HepG2 (cell line): ENCODE measurements at regions not wholly inside any gene's neighbourhood (a gene's known extent, or its start where the extent isn't known, plus 50 kb on each side); places are given as distances from the start of the nearest gene placed in this dataset.

Source experiments
- ATAC-seq: fragments of 200-7000 bp; cut with Tn5 transposase; 3 replicates; pipeline ENCODE4 v1.9.1; 2020; ENCODE audit warnings: mild to moderate bottlenecking, moderate library complexity
- BruUV-seq: library from RNA; stranded (reverse); fragments of 400-500 nt; replicated peaks from 2 replicates; lab custom pipeline; 2021; lab: Mats Ljungman, UMichigan
- CTCF ChIA-PET: fragments of 300-600 bp; formaldehyde crosslinking; extraction: SDS; loops from one replicate; lab custom pipeline; 2021; ENCODE audit warnings: low total read pairs, inconsistent platforms, low intra/inter-chr PET ratio; lab: Yijun Ruan, JAX
- POLR2A ChIA-PET: fragments of 350-600 bp; sonication (Branson Sonifier 250); formaldehyde crosslinking; loops from one replicate; lab custom pipeline; 2020; ENCODE audit warnings: antibody characterized with exemption, inconsistent platforms; lab: Yijun Ruan, JAX
- DNase-seq: peaks from one replicate; pipeline ENCODE4 v3.0.0-alpha.2; 2015; ENCODE audit warnings: low spot score
- FAIRE-seq: peaks from 3 replicates; lab custom pipeline; 2011; peaks lifted over from hg19 to GRCh38; lab: Jason Lieb, UNC
- H2AFZ ChIP-seq: one replicate; pipeline ENCODE4 v1.6.1; 2011; ENCODE audit warnings: low read length, inconsistent platforms
- H3K27ac ChIP-seq: fragments of 300-600 bp; 3 replicates; pipeline ENCODE4 v1.8.0; 2011; ENCODE audit warnings: mixed run types, mild to moderate bottlenecking, mixed read lengths, low read length, inconsistent platforms; ENCODE audit not compliant: insufficient read depth; ENCODE audit errors: extremely low read length
- H3K27me3 ChIP-seq, 2 experiments: fragments of 200-600 bp in 1 of 2; 2 replicates in 1 of 2; 3 replicates in 1 of 2; pipeline versions ENCODE4 v1.6.0 to v1.8.0; 2011; ENCODE audit warnings: low read length in 2 of 2, mild to moderate bottlenecking in 2 of 2, moderate library complexity in 2 of 2, inconsistent platforms in 1 of 2; ENCODE audit not compliant: insufficient read depth in 2 of 2, control insufficient read depth in 1 of 2
- H3K36me3 ChIP-seq, 2 experiments: fragments of 200-600 bp in 1 of 2; replicated peaks in 1 of 2; 2 replicates in 1 of 2; 3 replicates in 1 of 2; pipeline versions ENCODE4 v1.5.1 to v1.8.0; 2011; ENCODE audit warnings: low read length in 2 of 2, inconsistent platforms in 1 of 2; ENCODE audit not compliant: insufficient read depth in 2 of 2, control insufficient read depth in 1 of 2
- H3K4me1 ChIP-seq: 2 replicates; pipeline ENCODE4 v1.5.1; 2012; ENCODE audit warnings: low read length, inconsistent platforms; ENCODE audit not compliant: insufficient read depth
- H3K4me2 ChIP-seq: 2 replicates; pipeline ENCODE4 v1.6.0; 2011; ENCODE audit warnings: low read depth, low read length, inconsistent platforms
- H3K4me3 ChIP-seq, 3 experiments: fragments of 200-600 bp in 1 of 3; sonication (generic), shearing (Covaris generic) in 1 of 3; replicated peaks in 1 of 3; 2 replicates each; pipeline ENCODE4 v1.5.1; 2011 to 2016; ENCODE audit warnings: low read length in 3 of 3, inconsistent platforms in 2 of 3, low read depth in 2 of 3, mild to moderate bottlenecking in 2 of 3, control low read depth in 1 of 3, mixed read lengths in 1 of 3; ENCODE audit not compliant: insufficient read depth in 1 of 3
- H3K79me2 ChIP-seq: one replicate; pipeline ENCODE4 v1.6.1; 2011; ENCODE audit warnings: low read length, inconsistent platforms; ENCODE audit not compliant: insufficient read depth
- H3K9ac ChIP-seq: 2 replicates; pipeline ENCODE4 v1.6.0; 2011; ENCODE audit warnings: mild to moderate bottlenecking, low read depth, low read length, inconsistent platforms; ENCODE audit not compliant: insufficient read depth
- H3K9me3 ChIP-seq: 2 replicates; pipeline ENCODE4 v1.5.1; 2012; ENCODE audit warnings: mild to moderate bottlenecking, low read length
- H4K20me1 ChIP-seq: 2 replicates; pipeline ENCODE4 v1.6.0; 2011; ENCODE audit warnings: inconsistent platforms, mild to moderate bottlenecking, low read length, moderate library complexity; ENCODE audit not compliant: insufficient read depth
- CEBPG ChIP-seq: IDR thresholded peaks from 2 replicates; pipeline ENCODE4 v1.6.1; 2016
- CENPT ChIP-seq: sonication (generic); formaldehyde crosslinking; IDR thresholded peaks from 2 replicates; pipeline ENCODE4 v1.8.0; 2022; ENCODE audit warnings: low read depth, mild to moderate bottlenecking, moderate library complexity, missing genetic modification reagents
- HNRNPK ChIP-seq: fragments of 200-400 bp; formaldehyde crosslinking; IDR thresholded peaks from 2 replicates; pipeline ENCODE4 v1.6.1; 2018; ENCODE audit warnings: low read length, low read depth, moderate library complexity, mild to moderate bottlenecking; ENCODE audit not compliant: poor library complexity, severe bottlenecking
- HOXA3 ChIP-seq: sonication (generic); formaldehyde crosslinking; IDR thresholded peaks from 2 replicates; pipeline ENCODE4 v1.5.0; 2020; ENCODE audit warnings: missing genetic modification reagents
- MIXL1 ChIP-seq: IDR thresholded peaks from 2 replicates; pipeline ENCODE4 v1.6.1; 2016
- NCOA5 ChIP-seq: sonication (generic); formaldehyde crosslinking; IDR thresholded peaks from 2 replicates; pipeline ENCODE4 v1.4.0; 2020; ENCODE audit warnings: missing genetic modification reagents
- NCOR1 ChIP-seq: fragments of 200-600 bp; sonication (generic); IDR thresholded peaks from 2 replicates; pipeline ENCODE4 v1.7.0; 2017; ENCODE audit warnings: antibody characterized with exemption, low read length, borderline replicate concordance
- POGZ ChIP-seq: sonication (generic); formaldehyde crosslinking; IDR thresholded peaks from 2 replicates; pipeline ENCODE4 v1.4.0; 2020; ENCODE audit warnings: mild to moderate bottlenecking, missing genetic modification reagents
- RAD21 ChIP-seq: fragments of 450-650 bp; formaldehyde crosslinking; IDR thresholded peaks from 2 replicates; pipeline ENCODE4 v1.5.0; 2020; ENCODE audit warnings: mild to moderate bottlenecking
- SMC3 ChIP-seq: IDR thresholded peaks from 2 replicates; pipeline ENCODE4 v1.6.1; 2011; ENCODE audit warnings: low read length, improper control_type of control experiment
- STAG1 ChIP-seq: sonication (generic); formaldehyde crosslinking; IDR thresholded peaks from 2 replicates; pipeline ENCODE4 v1.4.0; 2020; ENCODE audit warnings: missing genetic modification reagents
- ZBTB7B ChIP-seq: sonication (generic); formaldehyde crosslinking; IDR thresholded peaks from 2 replicates; pipeline ENCODE4 v1.4.0; 2020; ENCODE audit warnings: missing genetic modification reagents
- ZNF138 ChIP-seq: sonication (generic); formaldehyde crosslinking; IDR thresholded peaks from 2 replicates; pipeline ENCODE4 v1.5.0; 2020; ENCODE audit warnings: mild to moderate bottlenecking, low read depth, missing genetic modification reagents
- ZNF562 ChIP-seq: sonication (generic); formaldehyde crosslinking; IDR thresholded peaks from 2 replicates; pipeline ENCODE4 v1.8.0; 2022; ENCODE audit warnings: missing genetic modification reagents, borderline replicate concordance
- ZSCAN25 ChIP-seq: sonication (generic); formaldehyde crosslinking; IDR thresholded peaks from 2 replicates; pipeline ENCODE4 v1.8.0; 2022; ENCODE audit warnings: mild to moderate bottlenecking, missing genetic modification reagents
- WGBS: methylation state at CpG from one replicate; pipeline ENCODE4 v1.1.6; 2017; ENCODE audit warnings: low lambda C conversion rate; 5-methylcytosine and 5-hydroxymethylcytosine counted together
- in situ Hi-C: cut with HindIII; loops from 2 replicates; pipeline ENCODE4 v1.10.0; 2017; ENCODE audit warnings: low pct_unique_long_range_greater_than_20kb; ENCODE audit not compliant: extremely low pct_ligation_motif_present
- intact Hi-C: fragments of 100-400 bp; cut with micrococcal nuclease; formaldehyde crosslinking; loops from one replicate; pipeline ENCODE4 v1.10.0; 2022; ENCODE audit not compliant: unreplicated experiment
- TF ChIP-seq, protein P1 (sequence below): sonication (generic); formaldehyde crosslinking; IDR thresholded peaks from 2 replicates; pipeline ENCODE4 v1.5.0; 2020; ENCODE audit warnings: mild to moderate bottlenecking, missing genetic modification reagents, moderate library complexity
- TF ChIP-seq, protein P2 (sequence below): IDR thresholded peaks from 2 replicates; pipeline ENCODE4 v1.6.1; 2018; ENCODE audit warnings: missing genetic modification reagents, mild to moderate bottlenecking, missing compliant biosample characterization

DNA sequence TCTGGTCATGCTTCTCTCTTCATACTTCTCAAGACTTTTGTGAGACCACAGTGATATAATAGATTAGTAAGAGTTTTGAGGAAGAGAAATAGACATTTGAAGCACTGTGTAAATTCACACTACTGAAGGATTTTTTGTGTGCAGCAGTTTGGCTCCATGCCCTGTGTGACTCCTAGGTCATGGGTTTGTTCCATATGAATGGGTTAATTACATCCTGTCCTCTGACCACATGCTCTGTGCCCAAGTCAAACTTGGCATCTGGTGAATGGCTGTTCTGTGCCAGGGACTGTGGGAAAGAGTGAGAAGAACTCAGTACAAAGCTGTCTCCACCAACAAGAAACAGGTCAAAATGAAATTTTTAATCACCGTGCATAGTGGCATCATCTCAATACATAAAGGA, 304.0 kb downstream of the LNPK start:
- peaks cover 0 to 2% of the 10 kb centered on the region in 2 experiments; a peak in 2 of 5 replicates for H3K36me3 ChIP-seq
- no peak overlapping the region for H3K9ac ChIP-seq
- intact Hi-C loops, result no loop called here
- FAIRE-seq (no peak), ATAC-seq (no peak), DNase-seq (no peak)
- H4K20me1 ChIP-seq, result no peaks in the 10 kb centered on the region
- WGBS, result 74% methylated on average over 1 of the region's 1 CpG
- ChIA-PET POLR2A (no interaction called here), CTCF (no interaction called here)
- H3K9me3 ChIP-seq, result no peaks in the 10 kb centered on the region
- no peaks in the 10 kb centered on the region for H3K79me2 ChIP-seq
- in situ Hi-C loops, result loop anchor here (25.0 kb wide), 1 partner anchor 964 kb away; no protein-coding TSS in a partner anchor
- H3K27ac ChIP-seq, result no peak overlapping the region
- TF ChIP-seq ZNF562 (CRISPR knock-in tag) (no peak), HNRNPK (peak; percentile 13)
- TF ChIP-seq, all 625 proteins: peak for 1
- Histone ChIP-seq H3K4me2 (no peak overlapping the region), H3K4me3 (no peak overlapping the region), H2AFZ (no peak overlapping the region), H3K4me1 (no peaks in the 10 kb centered on the region), H3K27me3 (no peaks in the 10 kb centered on the region)
- no TSS peak for BruUV-seq

DNA sequence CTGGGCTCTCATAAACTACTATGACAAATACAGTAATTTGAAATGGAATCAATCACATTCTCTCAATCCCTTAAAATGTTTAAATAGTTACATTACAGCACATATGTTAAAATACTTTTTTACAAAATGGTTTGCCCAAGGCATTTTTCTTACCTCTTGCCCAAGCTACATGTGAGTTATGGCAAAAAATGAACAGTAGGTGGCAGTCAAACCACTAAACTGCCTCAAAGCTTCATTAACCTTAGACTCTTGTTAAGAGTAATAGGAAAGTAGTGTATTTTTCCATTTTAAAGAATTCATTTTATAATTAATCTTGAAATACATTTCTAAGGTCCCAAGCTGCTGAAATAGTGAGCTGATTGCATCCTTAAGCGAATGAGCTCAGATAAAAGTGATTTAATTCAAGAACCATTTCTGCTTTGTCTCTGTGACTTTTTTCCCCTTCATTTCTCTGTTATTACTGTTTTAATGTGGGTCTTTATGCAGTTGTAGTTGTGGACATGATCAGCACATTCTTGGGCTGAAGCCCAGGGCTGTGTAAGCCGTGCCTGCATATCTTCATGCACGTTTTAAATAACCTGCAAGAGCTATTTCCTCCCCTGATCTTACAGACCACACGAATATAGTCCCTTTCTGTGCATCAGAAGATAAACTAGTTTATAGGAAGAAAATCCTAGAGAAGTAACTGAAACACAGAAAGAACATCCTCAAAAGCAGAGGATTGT, 311.8 kb downstream of the LNPK start:
- CTCF ChIA-PET, result interaction anchor here (0.9 to 3.1 kb wide), 4 partner anchors 390 to 407 kb away, joined by 5 to 33 read pairs (median 20); no protein-coding TSS in a partner anchor
- BruUV-seq, result no TSS peak
- 46% methylated on average over 4 of the region's 4 CpGs for WGBS
- H3K27ac ChIP-seq, result no peak overlapping the region
- no peaks in the 10 kb centered on the region; a peak in 1 of 5 replicates for H3K36me3 ChIP-seq
- H4K20me1 ChIP-seq, result peaks cover 6% of the 10 kb centered on the region; the same call in 1 of the 2 replicates
- H2AFZ ChIP-seq, result no peak overlapping the region
- no peaks in the 10 kb centered on the region for H3K4me1 ChIP-seq
- H3K9ac ChIP-seq, result no peak overlapping the region
- H3K4me2 ChIP-seq, result no peak overlapping the region
- no peaks in the 10 kb centered on the region for H3K27me3 ChIP-seq
- in situ Hi-C loops (loop anchor here (25.0 kb wide), 1 partner anchor 972 kb away; no protein-coding TSS in a partner anchor), intact Hi-C loops (loop anchor here (1.0 to 2.0 kb wide), 5 partner anchors 313 to 439 kb away; partner anchors contain the start of gene LNPK)
- FAIRE-seq, result no peak
- no peaks in the 10 kb centered on the region for H3K79me2 ChIP-seq
- no peak overlapping the region for H3K4me3 ChIP-seq
- no peaks in the 10 kb centered on the region for H3K9me3 ChIP-seq
- DNase-seq, result peak; percentile 72
- peak; percentile 79 for ATAC-seq
- POLR2A ChIA-PET, result interaction anchor here (1.3 kb wide), 1 partner anchor 85 kb away, joined by 3 read pairs; no protein-coding TSS in a partner anchor
- TF ChIP-seq RAD21 (CRISPR knock-in tag), result peak; percentile 69
- TF ChIP-seq CEBPG (CRISPR knock-in tag), result 0 out of 2 replicates have a peak, but pooled peaks have one; percentile 9
- TF ChIP-seq, protein P1, sequence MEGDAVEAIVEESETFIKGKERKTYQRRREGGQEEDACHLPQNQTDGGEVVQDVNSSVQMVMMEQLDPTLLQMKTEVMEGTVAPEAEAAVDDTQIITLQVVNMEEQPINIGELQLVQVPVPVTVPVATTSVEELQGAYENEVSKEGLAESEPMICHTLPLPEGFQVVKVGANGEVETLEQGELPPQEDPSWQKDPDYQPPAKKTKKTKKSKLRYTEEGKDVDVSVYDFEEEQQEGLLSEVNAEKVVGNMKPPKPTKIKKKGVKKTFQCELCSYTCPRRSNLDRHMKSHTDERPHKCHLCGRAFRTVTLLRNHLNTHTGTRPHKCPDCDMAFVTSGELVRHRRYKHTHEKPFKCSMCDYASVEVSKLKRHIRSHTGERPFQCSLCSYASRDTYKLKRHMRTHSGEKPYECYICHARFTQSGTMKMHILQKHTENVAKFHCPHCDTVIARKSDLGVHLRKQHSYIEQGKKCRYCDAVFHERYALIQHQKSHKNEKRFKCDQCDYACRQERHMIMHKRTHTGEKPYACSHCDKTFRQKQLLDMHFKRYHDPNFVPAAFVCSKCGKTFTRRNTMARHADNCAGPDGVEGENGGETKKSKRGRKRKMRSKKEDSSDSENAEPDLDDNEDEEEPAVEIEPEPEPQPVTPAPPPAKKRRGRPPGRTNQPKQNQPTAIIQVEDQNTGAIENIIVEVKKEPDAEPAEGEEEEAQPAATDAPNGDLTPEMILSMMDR (CRISPR knock-in tag), result peak; percentile 81
- TF ChIP-seq SMC3, result peak; percentile 93
- no peak for TF ChIP-seq ZNF138 (CRISPR knock-in tag)
- peak; percentile 89 for TF ChIP-seq STAG1 (CRISPR knock-in tag)
- TF ChIP-seq NCOR1, result no peak
- TF ChIP-seq CENPT (CRISPR knock-in tag), result no peak
- TF ChIP-seq, protein P2, sequence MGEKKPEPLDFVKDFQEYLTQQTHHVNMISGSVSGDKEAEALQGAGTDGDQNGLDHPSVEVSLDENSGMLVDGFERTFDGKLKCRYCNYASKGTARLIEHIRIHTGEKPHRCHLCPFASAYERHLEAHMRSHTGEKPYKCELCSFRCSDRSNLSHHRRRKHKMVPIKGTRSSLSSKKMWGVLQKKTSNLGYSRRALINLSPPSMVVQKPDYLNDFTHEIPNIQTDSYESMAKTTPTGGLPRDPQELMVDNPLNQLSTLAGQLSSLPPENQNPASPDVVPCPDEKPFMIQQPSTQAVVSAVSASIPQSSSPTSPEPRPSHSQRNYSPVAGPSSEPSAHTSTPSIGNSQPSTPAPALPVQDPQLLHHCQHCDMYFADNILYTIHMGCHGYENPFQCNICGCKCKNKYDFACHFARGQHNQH (CRISPR knock-in tag), result no peak
- TF ChIP-seq ZSCAN25 (CRISPR knock-in tag), result no peak
- TF ChIP-seq MIXL1, result peak; percentile 51; the same call in 1 of the 2 replicates
- TF ChIP-seq ZBTB7B, result no peak
- TF ChIP-seq NCOA5 (CRISPR knock-in tag), result no peak
- TF ChIP-seq HOXA3 (CRISPR knock-in tag), result no peak
- TF ChIP-seq POGZ (CRISPR knock-in tag), result no peak
